ENCODE measurements at regions not wholly inside any gene's neighbourhood (a gene's known extent, or its start where the extent isn't known, plus 50 kb on each side); places are given as distances from the start of the nearest gene placed in this dataset.

DNA sequence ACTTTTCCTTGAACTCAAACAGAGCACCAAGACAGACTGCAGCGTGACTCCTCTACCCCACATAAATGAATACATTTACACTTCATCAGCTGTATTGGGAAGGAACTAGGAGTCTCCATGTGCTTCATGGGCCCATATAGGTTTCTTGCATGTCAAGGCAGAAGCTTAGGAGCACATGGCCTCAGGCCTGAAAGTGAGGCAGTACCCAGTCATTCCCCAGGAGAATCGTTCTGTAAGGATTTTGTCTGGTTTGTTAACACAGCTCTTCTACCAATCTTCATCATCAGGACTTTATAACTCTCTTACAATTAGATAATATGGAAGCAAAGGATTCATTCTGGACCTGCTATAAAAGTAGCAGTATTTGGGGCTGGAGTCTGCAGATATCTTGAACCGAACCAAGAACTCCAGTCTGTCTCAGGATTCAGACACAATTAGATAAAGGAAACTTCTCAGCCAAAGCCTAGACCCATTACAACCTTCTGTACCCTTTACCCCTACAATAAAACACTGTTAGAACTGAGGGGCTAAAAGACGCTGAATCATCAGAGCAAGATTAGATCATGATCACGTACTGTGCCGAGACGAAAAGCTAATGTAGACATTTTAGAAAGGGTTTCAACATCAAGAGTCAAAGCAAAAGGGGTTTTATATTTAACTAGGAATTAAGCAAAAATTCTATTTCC, 385.5 kb upstream of the SLC30A5 start:
- TF ChIP-seq, protein P1, sequence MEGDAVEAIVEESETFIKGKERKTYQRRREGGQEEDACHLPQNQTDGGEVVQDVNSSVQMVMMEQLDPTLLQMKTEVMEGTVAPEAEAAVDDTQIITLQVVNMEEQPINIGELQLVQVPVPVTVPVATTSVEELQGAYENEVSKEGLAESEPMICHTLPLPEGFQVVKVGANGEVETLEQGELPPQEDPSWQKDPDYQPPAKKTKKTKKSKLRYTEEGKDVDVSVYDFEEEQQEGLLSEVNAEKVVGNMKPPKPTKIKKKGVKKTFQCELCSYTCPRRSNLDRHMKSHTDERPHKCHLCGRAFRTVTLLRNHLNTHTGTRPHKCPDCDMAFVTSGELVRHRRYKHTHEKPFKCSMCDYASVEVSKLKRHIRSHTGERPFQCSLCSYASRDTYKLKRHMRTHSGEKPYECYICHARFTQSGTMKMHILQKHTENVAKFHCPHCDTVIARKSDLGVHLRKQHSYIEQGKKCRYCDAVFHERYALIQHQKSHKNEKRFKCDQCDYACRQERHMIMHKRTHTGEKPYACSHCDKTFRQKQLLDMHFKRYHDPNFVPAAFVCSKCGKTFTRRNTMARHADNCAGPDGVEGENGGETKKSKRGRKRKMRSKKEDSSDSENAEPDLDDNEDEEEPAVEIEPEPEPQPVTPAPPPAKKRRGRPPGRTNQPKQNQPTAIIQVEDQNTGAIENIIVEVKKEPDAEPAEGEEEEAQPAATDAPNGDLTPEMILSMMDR (IDR thresholded peaks at IDR 0.05; ENCODE audit: insufficient read depth, low read length, severe bottlenecking), result no peak
- DNase-seq (ENCODE audit: low read depth) (no peak), FAIRE-seq (no peak)
- Histone ChIP-seq H3K27me3 (ENCODE audit: control insufficient read depth, insufficient read depth, low read length) (no peaks in the 10 kb centered on the region), H3K36me3 (ENCODE audit: control insufficient read depth, insufficient read depth, low read length) (no peaks in the 10 kb centered on the region), H3K4me3 (ENCODE audit: low read depth, low read length) (no peak overlapping the region)

DNA sequence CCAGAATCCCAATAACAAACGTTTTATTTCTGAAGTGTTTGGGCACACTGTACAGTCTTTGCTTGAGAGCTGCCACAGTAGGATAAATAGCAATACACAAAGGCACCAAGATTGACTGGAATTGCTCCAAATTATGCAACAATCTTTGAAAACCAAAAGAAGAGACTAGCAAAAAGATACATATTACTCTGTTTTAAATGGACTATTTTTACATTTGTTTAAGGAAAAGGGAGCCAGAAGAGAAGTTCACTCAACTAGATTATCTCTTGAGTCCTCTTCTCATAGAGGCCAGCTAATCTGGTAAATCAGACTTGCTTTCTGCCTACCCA, 385.0 kb upstream of the SLC30A5 start:
- Histone ChIP-seq H3K4me3 (ENCODE audit: low read depth, low read length) (no peak overlapping the region), H3K27me3 (ENCODE audit: control insufficient read depth, insufficient read depth, low read length) (no peaks in the 10 kb centered on the region), H3K36me3 (ENCODE audit: control insufficient read depth, insufficient read depth, low read length) (no peaks in the 10 kb centered on the region)
- TF ChIP-seq, protein P1 (IDR thresholded peaks at IDR 0.05; ENCODE audit: insufficient read depth, low read length, severe bottlenecking), result no peak
- FAIRE-seq (no peak), DNase-seq (ENCODE audit: low read depth) (no peak)

DNA sequence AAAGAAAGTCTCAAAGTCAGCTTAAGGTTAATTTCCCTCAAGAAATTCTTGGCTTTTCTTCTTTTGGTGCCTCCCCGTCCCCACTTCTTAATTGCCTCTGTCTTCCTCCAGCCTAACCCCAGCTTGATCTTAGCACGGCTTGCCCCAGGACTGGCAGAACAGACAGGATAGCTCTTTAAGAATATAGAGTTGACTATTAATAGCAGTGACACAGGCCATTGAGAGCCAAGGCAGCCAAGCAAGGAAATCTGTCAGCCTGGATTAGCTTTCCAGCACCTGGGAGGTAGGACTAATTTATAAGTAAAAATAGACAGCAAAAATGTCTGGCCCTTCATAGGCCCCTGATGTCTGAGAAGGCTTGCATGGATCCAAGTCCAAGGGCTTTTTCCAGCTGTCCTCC, 384.6 kb upstream of the SLC30A5 start:
- H3K36me3 ChIP-seq (ENCODE audit: control insufficient read depth, insufficient read depth, low read length), result no peaks in the 10 kb centered on the region
- no peak overlapping the region for H3K4me3 ChIP-seq (ENCODE audit: low read depth, low read length)
- no peak for FAIRE-seq
- no peak for DNase-seq (ENCODE audit: low read depth)
- no peaks in the 10 kb centered on the region for H3K27me3 ChIP-seq (ENCODE audit: control insufficient read depth, insufficient read depth, low read length)
- TF ChIP-seq, protein P1 (IDR thresholded peaks at IDR 0.05; ENCODE audit: insufficient read depth, low read length, severe bottlenecking), result no peak

DNA sequence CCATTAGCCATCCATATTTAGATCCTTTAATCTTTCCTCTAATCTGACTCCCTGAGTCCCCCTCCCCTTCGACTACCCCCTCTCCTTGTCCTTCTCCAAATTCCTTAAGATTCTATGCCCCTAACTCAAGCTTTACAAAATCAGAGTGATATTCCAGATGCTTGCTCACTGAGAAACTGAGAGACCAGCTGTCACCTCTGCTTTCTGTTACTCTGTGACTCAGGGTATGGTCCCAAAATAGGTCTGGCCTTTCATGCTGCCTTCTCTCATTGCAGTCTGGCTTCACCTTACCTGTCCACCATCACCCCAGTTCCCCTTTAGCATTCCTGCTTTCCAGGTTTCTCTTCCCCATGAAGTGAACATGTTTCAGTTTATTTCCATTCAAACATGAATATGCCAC, 383.3 kb upstream of the SLC30A5 start:
- no peak for FAIRE-seq
- no peak for DNase-seq (ENCODE audit: low read depth)
- TF ChIP-seq, protein P1 (IDR thresholded peaks at IDR 0.05; ENCODE audit: insufficient read depth, low read length, severe bottlenecking), result no peak
- no peaks in the 10 kb centered on the region for H3K36me3 ChIP-seq (ENCODE audit: control insufficient read depth, insufficient read depth, low read length)
- no peak overlapping the region for H3K4me3 ChIP-seq (ENCODE audit: low read depth, low read length)
- H3K27me3 ChIP-seq (ENCODE audit: control insufficient read depth, insufficient read depth, low read length), result no peaks in the 10 kb centered on the region

DNA sequence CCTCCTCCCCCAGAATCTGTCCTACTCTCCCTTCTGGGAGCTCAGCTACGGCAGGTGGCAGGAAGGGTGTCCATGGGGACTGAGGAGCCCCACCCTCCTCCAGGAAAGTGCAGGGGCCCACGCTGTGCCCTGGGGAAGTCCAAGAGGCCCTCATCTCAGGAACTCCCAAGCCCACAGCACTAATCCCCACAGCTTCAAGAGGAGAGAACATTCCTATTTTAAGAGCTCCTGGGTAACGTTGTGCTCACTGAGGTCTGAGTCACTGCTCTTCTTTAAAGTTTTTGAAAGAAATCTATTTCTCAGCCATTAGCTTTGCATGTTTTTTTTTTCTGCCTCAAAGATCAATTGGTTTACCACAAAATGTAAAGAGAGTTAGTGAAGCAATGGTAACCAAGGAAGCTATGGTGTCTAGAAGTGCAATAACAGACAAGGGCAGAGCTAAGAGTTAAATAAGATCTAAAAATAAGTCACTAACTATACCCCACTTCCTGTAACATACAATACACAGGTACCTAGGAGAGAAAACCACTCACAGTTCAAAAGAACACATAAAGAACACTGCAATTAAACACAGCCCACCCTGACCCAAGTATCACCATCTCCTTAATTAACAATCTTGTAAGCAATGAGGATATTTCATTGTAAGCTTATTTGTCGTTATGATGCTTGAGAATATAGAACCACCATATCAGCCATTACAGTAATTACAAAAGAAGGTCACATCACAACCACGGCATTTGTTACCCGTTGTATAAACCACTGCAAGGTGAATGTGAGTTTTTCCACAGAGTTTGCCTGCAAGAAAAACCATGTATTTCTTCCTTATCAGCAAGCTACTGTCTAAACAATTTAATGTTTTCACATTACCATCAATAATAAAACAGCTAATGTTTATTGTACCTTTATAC, 382.3 kb upstream of the SLC30A5 start:
- no peaks in the 10 kb centered on the region for H3K27me3 ChIP-seq (ENCODE audit: control insufficient read depth, insufficient read depth, low read length)
- H3K36me3 ChIP-seq (ENCODE audit: control insufficient read depth, insufficient read depth, low read length), result no peaks in the 10 kb centered on the region
- no peak overlapping the region for H3K4me3 ChIP-seq (ENCODE audit: low read depth, low read length)
- TF ChIP-seq, protein P1 (IDR thresholded peaks at IDR 0.05; ENCODE audit: insufficient read depth, low read length, severe bottlenecking), result no peak
- FAIRE-seq (no peak), DNase-seq (ENCODE audit: low read depth) (no peak)

Data from bronchial epithelial cell (primary cell).